GM12874 (cell line): ENCODE measurements at regions not wholly inside any gene's neighbourhood (a gene's known extent, or its start where the extent isn't known, plus 50 kb on each side); places are given as distances from the start of the nearest gene placed in this dataset.

Source experiments
- TF ChIP-seq, protein P1 (sequence below): IDR thresholded peaks from 2 replicates; pipeline ENCODE4 v1.5.1; 2011; ENCODE audit warnings: low read depth, mild to moderate bottlenecking, control low read depth, low read length, moderate library complexity; ENCODE audit not compliant: insufficient read depth

DNA sequence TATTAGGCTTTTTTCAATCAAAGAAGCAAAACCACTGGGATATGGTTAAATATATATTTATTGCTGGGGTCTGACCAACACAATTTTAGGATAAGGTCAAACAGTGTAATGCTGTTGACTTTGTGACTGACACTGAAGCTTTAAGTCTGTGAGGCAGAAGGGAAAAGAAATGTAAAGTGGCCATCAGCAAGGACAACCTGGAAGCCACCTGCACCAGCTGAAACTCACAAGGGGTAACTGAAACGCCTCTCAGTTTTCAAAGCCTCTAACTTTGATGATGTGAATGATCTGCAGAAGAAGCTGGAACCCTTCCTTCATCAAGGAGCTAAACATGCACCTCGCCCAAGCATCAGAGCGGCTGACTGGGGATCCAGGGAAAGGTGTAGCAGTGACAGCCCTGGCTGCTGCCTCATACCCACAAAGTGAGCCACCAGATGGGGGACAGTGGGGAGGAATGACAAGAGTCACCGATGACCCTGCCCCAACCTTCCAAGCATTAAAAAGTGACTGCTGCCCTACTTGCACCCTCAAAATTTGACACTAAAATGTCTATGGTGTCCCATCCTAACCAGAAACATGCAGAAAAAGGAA lies 284.9 kb upstream of the CNTNAP2 start:
- TF ChIP-seq, protein P1, sequence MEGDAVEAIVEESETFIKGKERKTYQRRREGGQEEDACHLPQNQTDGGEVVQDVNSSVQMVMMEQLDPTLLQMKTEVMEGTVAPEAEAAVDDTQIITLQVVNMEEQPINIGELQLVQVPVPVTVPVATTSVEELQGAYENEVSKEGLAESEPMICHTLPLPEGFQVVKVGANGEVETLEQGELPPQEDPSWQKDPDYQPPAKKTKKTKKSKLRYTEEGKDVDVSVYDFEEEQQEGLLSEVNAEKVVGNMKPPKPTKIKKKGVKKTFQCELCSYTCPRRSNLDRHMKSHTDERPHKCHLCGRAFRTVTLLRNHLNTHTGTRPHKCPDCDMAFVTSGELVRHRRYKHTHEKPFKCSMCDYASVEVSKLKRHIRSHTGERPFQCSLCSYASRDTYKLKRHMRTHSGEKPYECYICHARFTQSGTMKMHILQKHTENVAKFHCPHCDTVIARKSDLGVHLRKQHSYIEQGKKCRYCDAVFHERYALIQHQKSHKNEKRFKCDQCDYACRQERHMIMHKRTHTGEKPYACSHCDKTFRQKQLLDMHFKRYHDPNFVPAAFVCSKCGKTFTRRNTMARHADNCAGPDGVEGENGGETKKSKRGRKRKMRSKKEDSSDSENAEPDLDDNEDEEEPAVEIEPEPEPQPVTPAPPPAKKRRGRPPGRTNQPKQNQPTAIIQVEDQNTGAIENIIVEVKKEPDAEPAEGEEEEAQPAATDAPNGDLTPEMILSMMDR: no peak

DNA sequence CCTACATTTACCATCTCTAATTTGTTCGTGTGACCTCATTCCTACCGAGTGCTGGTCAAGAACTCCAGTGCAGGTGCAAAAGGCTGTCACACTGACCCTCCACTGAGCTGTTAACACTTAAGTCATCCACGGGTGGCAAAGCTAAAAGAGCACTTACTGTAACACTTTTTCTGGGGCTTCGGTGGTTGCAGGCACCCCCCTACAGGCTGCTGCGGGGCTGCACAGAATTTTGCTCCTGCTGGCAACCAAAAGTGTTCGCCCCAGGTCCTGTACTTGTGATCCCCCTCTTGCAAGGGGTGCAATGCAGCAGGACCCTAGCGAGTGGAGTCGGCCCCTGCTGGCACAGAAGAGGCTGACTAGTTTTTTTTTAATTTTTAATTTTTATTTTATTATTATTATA lies 298.9 kb upstream of the CNTNAP2 start:
- TF ChIP-seq, protein P1: no peak

DNA sequence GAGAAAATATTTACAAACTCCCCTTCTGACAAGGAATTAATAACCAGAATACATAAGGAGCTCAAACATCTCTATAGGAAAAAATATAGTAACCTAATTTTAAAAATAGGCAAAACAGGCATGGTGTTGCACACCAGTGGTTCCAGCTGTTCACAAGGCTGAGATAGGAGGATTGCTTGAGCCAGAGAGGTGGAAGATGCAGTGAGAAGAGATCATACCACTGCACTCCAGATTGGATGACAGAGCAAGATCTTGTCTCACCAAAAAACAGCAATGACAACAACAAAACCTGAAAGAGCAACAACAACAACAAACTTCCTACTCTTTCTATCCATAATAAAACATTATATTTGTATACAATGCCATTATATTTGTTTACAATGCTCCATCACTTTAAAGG lies 304.4 kb upstream of the CNTNAP2 start:
- TF ChIP-seq, protein P1: no peak

DNA sequence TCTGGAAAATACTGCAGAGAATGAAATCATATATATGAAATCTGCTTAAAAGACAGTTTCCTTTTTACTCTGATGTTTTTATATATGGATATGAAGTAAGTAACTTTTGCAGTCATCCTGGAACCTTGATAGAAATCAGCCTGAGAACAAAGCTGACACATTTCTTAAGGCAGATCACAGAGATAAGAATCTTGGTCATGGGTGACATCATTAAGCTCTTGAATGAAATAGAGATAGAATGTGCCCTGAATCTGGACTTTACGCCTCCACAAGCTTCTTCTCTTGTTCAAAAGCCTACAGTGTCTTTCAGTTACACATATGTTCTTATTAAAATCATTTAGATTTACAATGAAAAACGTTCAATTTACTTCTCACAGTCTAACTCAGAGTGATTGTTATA lies 319.1 kb upstream of the CNTNAP2 start:
- TF ChIP-seq, protein P1: no peak

DNA sequence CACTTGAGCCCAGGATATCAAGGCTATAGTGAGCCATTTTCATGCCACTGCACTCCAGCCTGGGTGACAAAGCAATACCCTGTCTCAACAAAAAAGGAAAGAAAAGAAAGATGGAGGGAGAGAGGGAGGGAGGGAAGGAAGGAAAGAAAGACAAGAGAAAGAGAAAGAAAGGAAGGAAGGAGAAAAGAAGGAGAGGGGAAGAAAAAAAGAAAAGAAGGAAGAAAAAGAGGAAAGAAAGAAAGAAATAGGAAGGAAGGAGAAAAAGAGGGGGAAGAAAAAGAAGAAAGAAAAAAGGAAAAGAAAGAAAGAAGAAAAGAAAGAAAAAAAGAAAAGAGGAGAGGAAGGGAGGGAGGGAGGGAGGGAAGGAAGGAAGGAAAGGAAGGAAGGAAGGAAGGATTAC lies 321.5 kb upstream of the CNTNAP2 start:
- TF ChIP-seq, protein P1: no peak

DNA sequence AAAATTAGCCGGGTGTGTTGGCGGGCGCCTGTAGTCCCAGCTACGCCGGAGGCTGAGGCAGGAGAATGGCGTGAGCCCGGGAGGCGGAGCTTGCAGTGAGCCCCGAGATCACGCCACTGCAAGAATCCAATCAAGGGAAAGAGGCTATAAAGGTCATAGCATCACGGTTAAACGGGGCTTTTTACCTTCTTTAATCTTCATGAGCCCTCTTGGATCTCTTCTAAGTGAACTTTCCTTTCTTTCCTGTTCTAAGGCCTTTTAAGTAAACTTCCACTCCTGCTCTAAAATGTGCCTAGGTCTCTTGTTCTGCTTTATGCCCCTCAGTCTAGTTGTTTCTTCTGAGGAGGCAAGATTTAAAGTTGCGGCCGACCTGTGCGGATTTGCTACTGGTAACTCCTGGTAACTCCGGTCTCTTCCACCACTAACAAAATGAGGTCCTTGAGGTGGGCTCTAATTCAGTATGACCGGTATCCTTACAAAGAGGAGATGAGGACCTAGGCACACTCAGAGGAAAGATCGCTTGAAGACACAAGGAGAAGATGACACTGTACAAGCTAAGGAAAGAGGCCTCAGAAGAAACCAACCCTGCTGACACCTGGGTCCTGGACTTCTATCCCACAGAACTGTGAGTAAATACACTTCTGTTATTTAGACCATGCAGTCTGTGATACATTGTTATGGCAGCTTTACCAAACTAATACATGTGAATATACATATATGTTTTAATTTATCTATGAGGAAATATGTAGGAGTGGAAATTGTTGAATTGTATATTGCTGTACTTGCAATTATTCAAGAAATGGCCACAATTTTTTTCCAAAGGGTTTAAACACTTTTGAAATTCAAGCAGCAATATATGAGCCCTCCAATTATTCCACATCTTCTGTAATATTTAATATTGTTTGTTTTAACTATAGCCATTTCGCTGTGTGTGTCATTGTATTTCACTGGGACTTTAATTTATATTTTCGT lies 331.5 kb upstream of the CNTNAP2 start:
- TF ChIP-seq, protein P1: no peak

DNA sequence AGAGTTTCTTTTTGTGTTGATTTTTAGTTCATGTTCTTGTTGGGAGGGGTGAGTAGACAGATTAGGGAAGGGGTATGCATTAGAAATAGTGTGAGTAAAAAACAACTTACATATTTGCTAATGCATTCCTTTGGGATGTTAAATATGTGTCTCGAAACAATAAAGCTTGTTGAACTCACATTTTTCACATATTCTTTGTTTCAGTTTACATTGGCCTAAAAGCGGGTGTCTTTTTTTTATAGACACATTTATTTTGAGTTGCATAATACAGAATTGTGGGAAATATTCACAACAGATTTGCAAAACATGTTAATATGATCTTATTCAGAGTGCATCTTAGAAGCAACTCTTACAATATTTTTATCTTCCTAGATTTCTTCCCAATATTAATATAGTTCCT lies 337.5 kb upstream of the CNTNAP2 start:
- TF ChIP-seq, protein P1: no peak
